ENCODE measurements at regions not wholly inside any gene's neighbourhood (a gene's known extent, or its start where the extent isn't known, plus 50 kb on each side); places are given as distances from the start of the nearest gene placed in this dataset.
"Not testable (repeated sequence)": the region's sequence is repeated elsewhere in the genome, so short reads cannot be mapped to it uniquely, and the experiment has no call there.

- not testable (repeated sequence) for DNase-seq (ENCODE audit: low read depth, low spot score)
Observed at GRCh38 chr16:21514474-21514840, 84.9 kb upstream of the METTL9 start.

DNA sequence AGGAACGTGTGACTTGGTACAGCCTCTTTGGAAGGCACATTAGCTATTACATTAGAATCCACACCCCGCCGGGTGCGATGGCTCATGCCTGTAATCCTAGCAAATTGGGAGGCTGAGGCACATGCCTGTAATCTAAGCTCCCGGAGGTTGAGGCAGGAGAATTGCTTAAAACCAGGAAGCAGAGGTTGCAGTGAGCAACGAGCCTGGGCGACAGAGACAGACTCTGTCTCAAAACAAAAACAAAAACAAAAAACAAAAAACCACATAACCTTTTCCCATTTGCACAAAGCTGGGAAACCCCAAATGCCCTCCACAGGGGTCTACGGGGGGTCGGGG is 82.7 kb upstream of the METTL9 start:
- not testable (repeated sequence) for DNase-seq (ENCODE audit: low read depth, low spot score)

- DNase-seq (ENCODE audit: low read depth, low spot score), result not testable (repeated sequence)
Observed at GRCh38 chr16:21517263-21517662, 82.1 kb upstream of the METTL9 start.

GRCh38 chr16:21519361-21520133 is 79.8 kb upstream of the METTL9 start:
- not testable (repeated sequence) for DNase-seq (ENCODE audit: low read depth, low spot score)

GRCh38 chr16:21520134-21521047 is 79.0 kb upstream of the METTL9 start:
- peak; percentile 94 for DNase-seq (ENCODE audit: low read depth, low spot score)

DNA sequence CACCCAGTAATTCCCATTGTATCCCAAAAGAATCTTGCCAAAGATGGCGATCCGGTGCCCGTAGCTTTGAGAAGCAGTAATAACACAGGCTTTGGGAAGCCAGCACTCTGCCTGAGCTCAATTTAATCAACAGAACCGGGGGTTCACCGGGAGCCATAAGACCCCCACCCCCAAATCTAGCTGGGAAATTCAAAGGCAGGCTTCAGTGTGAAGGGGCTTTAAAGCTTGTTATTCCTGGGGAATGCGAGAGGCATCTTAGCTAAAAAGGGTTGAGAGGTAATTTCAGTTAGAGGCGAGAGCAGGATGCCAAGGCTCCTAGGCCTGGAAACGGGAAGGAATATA is 78.4 kb upstream of the METTL9 start:
- DNase-seq (ENCODE audit: low read depth, low spot score), result not testable (repeated sequence)

- DNase-seq (ENCODE audit: low read depth, low spot score), result not testable (repeated sequence)
Observed at GRCh38 chr16:21521390-21522143, 77.8 kb upstream of the METTL9 start.

- not testable (repeated sequence) for DNase-seq (ENCODE audit: low read depth, low spot score)
Observed at GRCh38 chr16:21522846-21523245, 76.5 kb upstream of the METTL9 start.

DNA sequence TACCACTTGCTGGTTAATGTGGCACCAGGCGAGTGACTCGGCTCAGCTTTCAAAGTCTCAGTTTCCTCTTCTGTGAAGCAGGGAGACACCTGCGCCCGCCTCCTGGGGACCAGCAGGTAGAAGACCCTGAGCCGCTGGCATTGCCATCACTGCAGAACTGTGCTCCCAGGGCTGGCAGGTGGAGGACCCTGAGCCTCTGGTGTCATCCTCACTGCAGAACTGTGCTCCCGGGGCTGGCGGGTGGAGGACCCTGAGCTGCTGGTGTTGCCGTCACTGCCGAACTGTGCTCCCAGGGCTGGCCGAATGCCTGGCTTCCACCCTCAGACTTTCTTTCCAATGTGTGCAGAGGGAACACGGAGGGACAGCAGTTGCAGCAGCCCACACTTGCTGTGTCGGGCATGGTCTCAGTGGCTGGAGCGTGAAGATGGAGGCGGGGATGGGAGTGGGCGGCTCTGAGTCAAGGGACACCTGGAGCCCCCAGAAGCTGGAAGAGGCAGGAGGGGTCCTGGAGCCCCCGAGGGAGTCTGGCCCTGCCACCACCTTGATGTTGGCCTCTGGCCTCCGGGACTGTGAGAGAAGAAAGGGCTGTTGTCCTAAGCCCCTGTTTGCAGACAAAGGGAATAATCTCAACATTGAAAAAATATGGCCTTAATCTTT is 75.8 kb upstream of the METTL9 start:
- DNase-seq (ENCODE audit: low read depth, low spot score), result no peak

GRCh38 chr16:21524068-21524751 is 75.2 kb upstream of the METTL9 start:
- no peak for DNase-seq (ENCODE audit: low read depth, low spot score)

GRCh38 chr16:21524752-21525028 is 74.7 kb upstream of the METTL9 start:
- DNase-seq (ENCODE audit: low read depth, low spot score), result not testable (repeated sequence)

GRCh38 chr16:21525029-21525895 is 74.1 kb upstream of the METTL9 start:
- not testable (repeated sequence) for DNase-seq (ENCODE audit: low read depth, low spot score)

DNA sequence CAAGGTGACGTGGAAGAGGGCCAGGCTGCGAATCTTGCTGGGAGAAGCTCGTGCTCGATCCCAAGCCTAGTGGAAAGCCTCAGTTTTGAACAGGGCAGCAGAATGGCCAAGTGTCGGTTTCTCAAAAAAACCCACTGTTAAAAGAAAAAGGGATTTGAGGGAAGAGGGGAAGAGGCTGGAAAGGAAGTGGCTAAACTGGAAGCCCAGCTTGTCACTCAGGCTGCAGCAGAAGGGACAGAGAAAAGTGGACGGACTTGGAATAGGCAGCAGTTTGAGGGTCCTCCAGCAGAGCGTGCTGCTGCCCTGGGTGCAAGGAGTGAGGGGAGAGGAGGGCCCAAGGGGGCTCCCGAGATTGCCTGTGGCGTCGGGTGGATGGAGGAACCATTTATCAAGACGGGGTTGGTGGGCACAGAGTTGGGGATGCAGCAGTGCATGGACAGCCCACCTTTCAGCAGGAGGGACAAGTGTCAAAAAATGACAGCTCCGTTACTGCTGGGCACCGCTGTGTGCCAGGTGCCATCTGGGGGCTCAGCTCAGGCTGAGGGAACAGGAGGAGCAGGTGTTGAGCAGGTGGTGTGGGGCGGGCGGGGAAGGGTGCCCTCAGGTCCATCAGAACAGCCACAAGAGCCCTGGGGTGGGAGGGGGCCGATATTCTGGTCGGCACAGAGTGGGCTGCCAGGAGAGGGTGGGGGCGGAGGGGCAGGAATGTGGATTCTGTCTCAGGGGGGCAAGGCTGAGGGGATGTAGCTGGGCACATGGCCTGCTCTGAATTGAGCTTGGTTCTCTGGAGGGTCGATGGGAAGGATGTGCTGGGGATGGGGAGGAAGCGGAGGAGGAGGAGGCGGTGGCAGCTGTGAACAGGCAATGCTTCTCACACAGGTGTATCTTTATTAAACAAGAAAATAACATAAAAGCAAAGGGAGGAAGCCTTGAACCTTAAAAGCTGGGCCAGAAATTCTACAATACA is 73.1 kb upstream of the METTL9 start:
- DNase-seq (ENCODE audit: low read depth, low spot score), result not testable (repeated sequence)

GRCh38 chr16:21526923-21527807 is 72.2 kb upstream of the METTL9 start:
- no peak for DNase-seq (ENCODE audit: low read depth, low spot score)

- not testable (repeated sequence) for DNase-seq (ENCODE audit: low read depth, low spot score)
Observed at GRCh38 chr16:21529060-21529658, 70.2 kb upstream of the METTL9 start.

- not testable (repeated sequence) for DNase-seq (ENCODE audit: low read depth, low spot score)
Observed at GRCh38 chr16:21530729-21531383, 68.5 kb upstream of the METTL9 start.

- not testable (repeated sequence) for DNase-seq (ENCODE audit: low read depth, low spot score)
Observed at GRCh38 chr16:21532996-21533395, 66.4 kb upstream of the METTL9 start.
